K562 (cell line): ENCODE measurements at regions not wholly inside any gene's neighbourhood (a gene's known extent, or its start where the extent isn't known, plus 50 kb on each side); places are given as distances from the start of the nearest gene placed in this dataset.

Experiments
- HNRNPK ChIP-seq: fragments of 200-400 bp; formaldehyde crosslinking; IDR thresholded peaks from one replicate; pipeline ENCODE4 v1.6.1; 2018; ENCODE audit warnings: mild to moderate bottlenecking, low read depth, low read length; ENCODE audit not compliant: poor library complexity, severe bottlenecking
- KDM1A ChIP-seq, 2 experiments: fragments of 450-650 bp; IDR thresholded peaks; 2 replicates each; pipeline ENCODE4 v1.6.1; 2016; ENCODE audit warnings: mild to moderate bottlenecking in 2 of 2
- MAFK ChIP-seq: IDR thresholded peaks from 2 replicates; pipeline ENCODE4 v1.6.1; 2011; ENCODE audit warnings: low read length, improper control_type of control experiment
- NFIC ChIP-seq: fragments of 450-650 bp; IDR thresholded peaks from 2 replicates; pipeline ENCODE4 v1.6.1; 2017; ENCODE audit warnings: mild to moderate bottlenecking, inconsistent platforms
- NFXL1 ChIP-seq: fragments of 450-650 bp; formaldehyde crosslinking; IDR thresholded peaks from 2 replicates; pipeline ENCODE4 v1.4.0; 2021; ENCODE audit warnings: mild to moderate bottlenecking
- PML ChIP-seq: IDR thresholded peaks from 2 replicates; pipeline ENCODE4 v1.6.1; 2012; ENCODE audit warnings: low read length, inconsistent platforms
- TAF1 ChIP-seq: IDR thresholded peaks from 2 replicates; pipeline ENCODE4 v1.6.1; 2011; ENCODE audit warnings: mild to moderate bottlenecking, low read length, moderate library complexity; ENCODE audit not compliant: insufficient read depth, control insufficient read depth, severe bottlenecking; ENCODE audit errors: extremely low read depth
- XRCC3 ChIP-seq: fragments of 450-650 bp; IDR thresholded peaks from 2 replicates; pipeline ENCODE4 v1.6.1; 2017; ENCODE audit warnings: mild to moderate bottlenecking, moderate library complexity
- TF ChIP-seq, protein P1 (sequence below): fragments of 250-450 bp; sonication (Bioruptor Pico); IDR thresholded peaks from 2 replicates; pipeline ENCODE4 v1.8.0; 2021; ENCODE audit warnings: moderate library complexity, mild to moderate bottlenecking, inconsistent platforms
- TF ChIP-seq, protein P2 (sequence below): fragments of 250-450 bp; sonication (Bioruptor Pico); IDR thresholded peaks from 2 replicates; pipeline ENCODE4 v1.8.0; 2022; ENCODE audit warnings: inconsistent platforms, mild to moderate bottlenecking, moderate library complexity, borderline replicate concordance
- TF ChIP-seq, protein P3 (sequence below), 2 experiments: fragments of 450-650 bp in 1 of 2; sonication (generic) in 1 of 2; formaldehyde crosslinking in 1 of 2; IDR thresholded peaks in 1 of 2; conservative IDR thresholded peaks in 1 of 2; 2 replicates each; pipeline versions ENCODE4 v1.6.1 to v1.8.1; 2016 to 2023; ENCODE audit warnings: mild to moderate bottlenecking in 2 of 2, moderate library complexity in 2 of 2, inconsistent platforms in 1 of 2, missing genetic modification reagents in 1 of 2

DNA sequence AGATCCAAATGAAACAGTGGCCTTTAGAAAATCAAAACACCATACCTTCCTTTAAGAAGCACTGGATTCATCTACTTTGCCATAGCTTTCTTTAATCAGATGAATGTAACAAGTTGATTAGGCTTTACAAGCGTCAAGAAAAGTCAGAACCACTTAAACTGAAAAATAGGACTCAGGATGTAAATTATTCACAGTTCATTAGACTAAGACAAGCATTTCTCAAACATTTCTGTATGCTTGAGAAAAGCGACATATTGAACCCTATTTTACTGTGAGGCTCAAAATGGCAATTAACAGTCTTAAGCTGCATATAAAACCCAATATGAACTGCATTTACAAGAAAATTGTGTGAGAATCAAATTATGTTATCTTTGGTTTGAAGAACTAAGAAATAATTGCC, 256.7 kb upstream of the SNX7 start:
- TF ChIP-seq NFIC (no peak), MAFK (no peak), PML (no peak), TAF1 (no peak), KDM1A (IDR thresholded peaks at IDR 0.05) (no peak), HNRNPK (no peak), XRCC3 (no peak), NFXL1 (CRISPR knock-in tag) (no peak)
- TF ChIP-seq, protein P1, sequence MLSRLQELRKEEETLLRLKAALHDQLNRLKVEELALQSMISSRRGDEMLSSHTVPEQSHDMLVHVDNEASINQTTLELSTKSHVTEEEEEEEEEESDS (CRISPR knock-in tag), result no peak
- TF ChIP-seq, protein P2, sequence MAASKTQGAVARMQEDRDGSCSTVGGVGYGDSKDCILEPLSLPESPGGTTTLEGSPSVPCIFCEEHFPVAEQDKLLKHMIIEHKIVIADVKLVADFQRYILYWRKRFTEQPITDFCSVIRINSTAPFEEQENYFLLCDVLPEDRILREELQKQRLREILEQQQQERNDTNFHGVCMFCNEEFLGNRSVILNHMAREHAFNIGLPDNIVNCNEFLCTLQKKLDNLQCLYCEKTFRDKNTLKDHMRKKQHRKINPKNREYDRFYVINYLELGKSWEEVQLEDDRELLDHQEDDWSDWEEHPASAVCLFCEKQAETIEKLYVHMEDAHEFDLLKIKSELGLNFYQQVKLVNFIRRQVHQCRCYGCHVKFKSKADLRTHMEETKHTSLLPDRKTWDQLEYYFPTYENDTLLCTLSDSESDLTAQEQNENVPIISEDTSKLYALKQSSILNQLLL (CRISPR knock-in tag), result no peak
- TF ChIP-seq, protein P3, sequence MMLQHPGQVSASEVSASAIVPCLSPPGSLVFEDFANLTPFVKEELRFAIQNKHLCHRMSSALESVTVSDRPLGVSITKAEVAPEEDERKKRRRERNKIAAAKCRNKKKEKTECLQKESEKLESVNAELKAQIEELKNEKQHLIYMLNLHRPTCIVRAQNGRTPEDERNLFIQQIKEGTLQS (IDR thresholded peaks at IDR 0.05), result no peak
- TF ChIP-seq, protein P3 (CRISPR knock-in tag; conservative IDR thresholded peaks at IDR 0.05), result no peak
